Prostate gland (tissue), 2 donors: ENCODE measurements at regions not wholly inside any gene's neighbourhood (a gene's known extent, or its start where the extent isn't known, plus 50 kb on each side); places are given as distances from the start of the nearest gene placed in this dataset.
A peak's percentile ranks its signal among the peaks of the same experiment; 100 is the strongest.

Experiments
- DNase-seq: peaks from one replicate; pipeline ENCODE4 v3.0.0-alpha.2; 2019; ENCODE audit warnings: low spot score
- H3K27ac ChIP-seq, 2 donors: fragments of 200-600 bp; sonication (generic); 2 replicates each; pipeline ENCODE4 v1.5.1; 2017 to 2019
- H3K27me3 ChIP-seq: fragments of 200-600 bp; sonication (generic); replicated peaks from 2 replicates; pipeline ENCODE4 v1.5.1; 2019; ENCODE audit not compliant: insufficient read depth
- H3K36me3 ChIP-seq, 2 donors: fragments of 200-600 bp; sonication (generic); 1 replicate in 1 of 2; 2 replicates in 1 of 2; pipeline versions ENCODE4 v1.5.1 to v1.8.1; 2017 to 2019
- H3K4me1 ChIP-seq: fragments of 200-600 bp; sonication (generic); replicated peaks from 2 replicates; pipeline ENCODE4 v1.5.1; 2019
- H3K4me3 ChIP-seq, 2 donors: fragments of 200-600 bp; sonication (generic); 2 replicates each; pipeline ENCODE4 v1.5.1; 2017 to 2019
- H3K9me3 ChIP-seq: fragments of 200-600 bp; sonication (generic); 2 replicates; pipeline ENCODE4 v1.5.1; 2017
- POLR2A ChIP-seq: fragments of 450-650 bp; IDR thresholded peaks from one replicate; pipeline ENCODE4 v1.6.1; 2016; ENCODE audit warnings: antibody characterized with exemption, mild to moderate bottlenecking
- POLR2AphosphoS5 ChIP-seq: sonication (generic); formaldehyde crosslinking; IDR thresholded peaks from one replicate; pipeline ENCODE4 v1.6.1; 2017; ENCODE audit warnings: antibody characterized with exemption
- WGBS: methylation state at CpG from one replicate; pipeline ENCODE4 v1.1.5; 2018; 5-methylcytosine and 5-hydroxymethylcytosine counted together
- intact Hi-C: fragments of 100-400 bp; cut with DNase I; formaldehyde crosslinking; loops from one replicate; pipeline ENCODE4 v1.14.2; 2022
- TF ChIP-seq, protein P1 (sequence below), 4 experiments: fragments of 200-600 bp in 2 of 4; fragments of 450-650 bp in 2 of 4; sonication (generic) in 2 of 4; IDR thresholded peaks; 1 replicate in 3 of 4; 2 replicates in 1 of 4; pipeline ENCODE4 v1.5.1; 2016 to 2019; ENCODE audit warnings: antibody characterized with exemption in 4 of 4, mild to moderate bottlenecking in 2 of 4, moderate library complexity in 2 of 4

GRCh38 chr1:82195245-82195644, 394.5 kb downstream of the ADGRL2 start:
- DNase-seq = no peak
- H3K27me3 ChIP-seq = no peaks in the 10 kb centered on the region
- TF ChIP-seq POLR2A (no peak), POLR2AphosphoS5 (no peak)
- TF ChIP-seq, protein P1, sequence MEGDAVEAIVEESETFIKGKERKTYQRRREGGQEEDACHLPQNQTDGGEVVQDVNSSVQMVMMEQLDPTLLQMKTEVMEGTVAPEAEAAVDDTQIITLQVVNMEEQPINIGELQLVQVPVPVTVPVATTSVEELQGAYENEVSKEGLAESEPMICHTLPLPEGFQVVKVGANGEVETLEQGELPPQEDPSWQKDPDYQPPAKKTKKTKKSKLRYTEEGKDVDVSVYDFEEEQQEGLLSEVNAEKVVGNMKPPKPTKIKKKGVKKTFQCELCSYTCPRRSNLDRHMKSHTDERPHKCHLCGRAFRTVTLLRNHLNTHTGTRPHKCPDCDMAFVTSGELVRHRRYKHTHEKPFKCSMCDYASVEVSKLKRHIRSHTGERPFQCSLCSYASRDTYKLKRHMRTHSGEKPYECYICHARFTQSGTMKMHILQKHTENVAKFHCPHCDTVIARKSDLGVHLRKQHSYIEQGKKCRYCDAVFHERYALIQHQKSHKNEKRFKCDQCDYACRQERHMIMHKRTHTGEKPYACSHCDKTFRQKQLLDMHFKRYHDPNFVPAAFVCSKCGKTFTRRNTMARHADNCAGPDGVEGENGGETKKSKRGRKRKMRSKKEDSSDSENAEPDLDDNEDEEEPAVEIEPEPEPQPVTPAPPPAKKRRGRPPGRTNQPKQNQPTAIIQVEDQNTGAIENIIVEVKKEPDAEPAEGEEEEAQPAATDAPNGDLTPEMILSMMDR (IDR thresholded peaks at IDR 0.05) = no peak
- no peaks in the 10 kb centered on the region for H3K4me1 ChIP-seq
- 99% methylated on average over 3 of the region's 3 CpGs for WGBS
- no peak overlapping the region for H3K27ac ChIP-seq
- no peak overlapping the region for H3K4me3 ChIP-seq
- no peaks in the 10 kb centered on the region for H3K36me3 ChIP-seq
- no peaks in the 10 kb centered on the region for H3K9me3 ChIP-seq
- intact Hi-C loops = no loop called here

DNA sequence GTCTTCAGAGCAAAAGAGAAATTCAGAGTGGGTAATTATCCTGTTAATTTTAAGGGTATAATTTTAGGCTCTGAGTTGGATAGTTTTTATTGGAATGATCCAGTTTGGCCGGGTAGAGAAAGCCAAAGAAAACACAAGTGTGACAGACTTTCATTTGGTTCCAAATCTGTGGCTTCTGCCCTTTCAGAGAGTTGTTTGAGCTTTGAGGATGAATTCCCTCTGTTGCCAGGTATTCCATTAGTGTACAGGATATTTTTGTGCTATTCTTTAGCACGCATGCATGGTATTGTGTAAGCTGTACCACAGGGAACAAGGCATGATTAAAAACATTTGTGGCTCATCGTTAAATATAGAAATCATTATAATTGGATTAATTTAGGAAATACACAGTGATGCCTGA, 384.4 kb downstream of the ADGRL2 start:
- Histone ChIP-seq H3K36me3 (no peaks in the 10 kb centered on the region), H3K27ac (no peak overlapping the region), H3K9me3 (no peaks in the 10 kb centered on the region), H3K4me3 (no peak overlapping the region), H3K4me1 (no peaks in the 10 kb centered on the region), H3K27me3 (no peaks in the 10 kb centered on the region)
- DNase-seq = no peak
- intact Hi-C loops = no loop called here
- TF ChIP-seq, protein P1 (IDR thresholded peaks at IDR 0.05) = no peak
- TF ChIP-seq POLR2AphosphoS5 = peak; percentile 17
- no peak for TF ChIP-seq POLR2A
- WGBS = 15% methylated on average over 3 of the region's 3 CpGs

DNA sequence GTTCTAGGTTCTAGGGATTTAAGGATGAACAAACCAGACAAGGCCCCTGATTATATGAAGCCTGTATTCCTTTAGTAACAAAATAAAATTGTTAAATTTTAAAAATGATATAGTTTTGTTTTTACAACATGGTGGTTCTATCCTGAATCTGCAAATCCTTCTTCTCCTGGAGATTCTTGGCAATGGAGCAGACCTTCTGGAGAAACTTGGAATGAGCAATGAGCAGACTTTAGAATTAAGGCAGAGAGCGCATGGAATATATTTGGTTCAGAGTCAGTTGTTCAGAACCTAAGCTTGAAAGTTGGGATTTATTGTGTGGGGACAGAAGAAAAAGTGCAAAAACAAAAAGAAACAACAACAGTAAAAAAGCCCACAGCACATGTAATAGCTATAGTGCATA, 381.1 kb downstream of the ADGRL2 start:
- no peak for DNase-seq
- WGBS = 97% methylated on average over 1 of the region's 1 CpG
- Histone ChIP-seq H3K36me3 (no peaks in the 10 kb centered on the region), H3K9me3 (no peaks in the 10 kb centered on the region), H3K4me3 (no peak overlapping the region), H3K27ac (no peak overlapping the region), H3K4me1 (no peaks in the 10 kb centered on the region), H3K27me3 (no peaks in the 10 kb centered on the region)
- intact Hi-C loops = no loop called here
- TF ChIP-seq, protein P1 (IDR thresholded peaks at IDR 0.05) = no peak
- TF ChIP-seq POLR2A = no peak
- TF ChIP-seq POLR2AphosphoS5 = no peak

- intact Hi-C loops = no loop called here
These were observed 378.4 kb downstream of the ADGRL2 start for GRCh38 chr1:82179131-82179530.

GRCh38 chr1:82177192-82177591, 376.5 kb downstream of the ADGRL2 start:
- no peaks in the 10 kb centered on the region for H3K4me1 ChIP-seq
- no peak for DNase-seq
- H3K4me3 ChIP-seq = no peak overlapping the region
- no peaks in the 10 kb centered on the region for H3K9me3 ChIP-seq
- TF ChIP-seq, protein P1 (IDR thresholded peaks at IDR 0.05) = no peak
- no peak overlapping the region for H3K27ac ChIP-seq
- no peaks in the 10 kb centered on the region for H3K27me3 ChIP-seq
- WGBS = 90% methylated on average over 1 of the region's 1 CpG
- intact Hi-C loops = no loop called here
- H3K36me3 ChIP-seq = no peaks in the 10 kb centered on the region

More at GRCh38 chr1:82179131-82179530, 378.4 kb downstream of the ADGRL2 start:
- H3K27me3 ChIP-seq = no peaks in the 10 kb centered on the region
- no peak for DNase-seq
- H3K27ac ChIP-seq = no peak overlapping the region
- H3K4me3 ChIP-seq = no peak overlapping the region
- H3K4me1 ChIP-seq = no peaks in the 10 kb centered on the region
- no peaks in the 10 kb centered on the region for H3K9me3 ChIP-seq
- no peaks in the 10 kb centered on the region for H3K36me3 ChIP-seq
- TF ChIP-seq POLR2A = no peak
- TF ChIP-seq, protein P1 (IDR thresholded peaks at IDR 0.05) = no peak
